ENCODE measurements at regions not wholly inside any gene's neighbourhood (a gene's known extent, or its start where the extent isn't known, plus 50 kb on each side); places are given as distances from the start of the nearest gene placed in this dataset.

DNA sequence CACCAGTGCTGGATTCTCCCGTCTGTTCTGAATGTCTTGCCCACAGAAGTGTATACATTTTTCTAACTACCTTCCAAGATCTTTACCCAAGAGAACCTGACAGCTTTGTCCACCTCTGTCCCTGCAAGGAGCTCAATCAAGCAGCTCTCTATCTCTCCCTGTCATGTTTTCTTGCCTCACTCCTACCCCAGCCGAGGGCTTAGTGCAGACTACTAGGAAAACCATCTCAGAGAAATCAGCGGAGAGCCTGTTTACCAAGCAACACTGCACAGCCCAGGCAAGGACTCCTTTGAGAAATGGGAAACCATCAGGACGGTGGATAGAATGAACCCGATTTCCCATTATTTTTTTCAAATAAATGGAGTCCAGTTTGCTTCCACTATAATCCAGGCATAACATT, 250.7 kb upstream of the JARID2 start:
- no peak overlapping the region for H3K4me3 ChIP-seq (ENCODE audit: low read depth, low read length)
- H3K9me3 ChIP-seq (ENCODE audit: control insufficient read depth, insufficient read depth, low read depth, low read length) = no peaks in the 10 kb centered on the region
- no peak overlapping the region for H3K27ac ChIP-seq (ENCODE audit: extremely low read depth, low read depth, low read length)
- TF ChIP-seq ZNF112 (tag by site-specific recombination; IDR thresholded peaks at IDR 0.05) (no peak), ZBTB48 (tag by site-specific recombination; IDR thresholded peaks at IDR 0.05) (no peak), ZNF121 (tag by site-specific recombination; IDR thresholded peaks at IDR 0.05) (no peak), ZNF670 (tag by site-specific recombination; IDR thresholded peaks at IDR 0.05; ENCODE audit: low read depth) (no peak), ZNF623 (tag by site-specific recombination; IDR thresholded peaks at IDR 0.05) (no peak), ZNF138 (tag by site-specific recombination; IDR thresholded peaks at IDR 0.05; ENCODE audit: borderline replicate concordance) (no peak), ZNF48 (tag by site-specific recombination; IDR thresholded peaks at IDR 0.05) (no peak), SP2 (tag by site-specific recombination; IDR thresholded peaks at IDR 0.05) (no peak), AEBP2 (tag by site-specific recombination; IDR thresholded peaks at IDR 0.05; ENCODE audit: borderline replicate concordance) (no peak), ZNF221 (tag by site-specific recombination; IDR thresholded peaks at IDR 0.05; ENCODE audit: borderline replicate concordance) (no peak), ZNF777 (tag by site-specific recombination; IDR thresholded peaks at IDR 0.05; ENCODE audit: borderline replicate concordance) (no peak), ZNF449 (tag by site-specific recombination; IDR thresholded peaks at IDR 0.05) (no peak)
- TF ChIP-seq, protein P1, sequence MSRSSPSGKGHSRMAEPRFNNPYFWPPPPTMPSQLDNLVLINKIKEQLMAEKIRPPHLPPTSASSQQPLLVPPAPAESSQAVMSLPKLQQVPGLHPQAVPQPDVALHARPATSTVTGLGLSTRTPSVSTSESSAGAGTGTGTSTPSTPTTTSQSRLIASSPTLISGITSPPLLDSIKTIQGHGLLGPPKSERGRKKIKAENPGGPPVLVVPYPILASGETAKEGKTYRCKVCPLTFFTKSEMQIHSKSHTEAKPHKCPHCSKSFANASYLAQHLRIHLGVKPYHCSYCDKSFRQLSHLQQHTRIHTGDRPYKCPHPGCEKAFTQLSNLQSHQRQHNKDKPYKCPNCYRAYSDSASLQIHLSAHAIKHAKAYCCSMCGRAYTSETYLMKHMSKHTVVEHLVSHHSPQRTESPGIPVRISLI (tag by site-specific recombination; IDR thresholded peaks at IDR 0.05) = no peak
- TF ChIP-seq, protein P2, sequence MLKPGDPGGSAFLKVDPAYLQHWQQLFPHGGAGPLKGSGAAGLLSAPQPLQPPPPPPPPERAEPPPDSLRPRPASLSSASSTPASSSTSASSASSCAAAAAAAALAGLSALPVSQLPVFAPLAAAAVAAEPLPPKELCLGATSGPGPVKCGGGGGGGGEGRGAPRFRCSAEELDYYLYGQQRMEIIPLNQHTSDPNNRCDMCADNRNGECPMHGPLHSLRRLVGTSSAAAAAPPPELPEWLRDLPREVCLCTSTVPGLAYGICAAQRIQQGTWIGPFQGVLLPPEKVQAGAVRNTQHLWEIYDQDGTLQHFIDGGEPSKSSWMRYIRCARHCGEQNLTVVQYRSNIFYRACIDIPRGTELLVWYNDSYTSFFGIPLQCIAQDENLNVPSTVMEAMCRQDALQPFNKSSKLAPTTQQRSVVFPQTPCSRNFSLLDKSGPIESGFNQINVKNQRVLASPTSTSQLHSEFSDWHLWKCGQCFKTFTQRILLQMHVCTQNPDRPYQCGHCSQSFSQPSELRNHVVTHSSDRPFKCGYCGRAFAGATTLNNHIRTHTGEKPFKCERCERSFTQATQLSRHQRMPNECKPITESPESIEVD (tag by site-specific recombination; IDR thresholded peaks at IDR 0.05) = no peak
- no peaks in the 10 kb centered on the region for H3K4me1 ChIP-seq (ENCODE audit: control insufficient read depth, insufficient read depth, low read length)
- ChIA-PET POLR2A (interaction anchor here (0.5 kb wide), 1 partner anchor 110 kb away, joined by 4 read pairs; no protein-coding TSS in a partner anchor), CTCF (no interaction called here)
- no peaks in the 10 kb centered on the region for H3K36me3 ChIP-seq (ENCODE audit: control insufficient read depth in 2 of 2, insufficient read depth in 1 of 2, low read length in 2 of 2)

- H3K36me3 ChIP-seq (ENCODE audit: control insufficient read depth in 2 of 2, insufficient read depth in 1 of 2, low read length in 2 of 2) = no peaks in the 10 kb centered on the region
- no peak overlapping the region for H3K27ac ChIP-seq (ENCODE audit: extremely low read depth, low read depth, low read length)
- no peaks in the 10 kb centered on the region for H3K4me1 ChIP-seq (ENCODE audit: control insufficient read depth, insufficient read depth, low read length)
- ChIA-PET POLR2A (no interaction called here), CTCF (no interaction called here)
- H3K4me3 ChIP-seq (ENCODE audit: low read depth, low read length) = no peak overlapping the region
- no peaks in the 10 kb centered on the region for H3K9me3 ChIP-seq (ENCODE audit: control insufficient read depth, insufficient read depth, low read depth, low read length)
- TF ChIP-seq ZNF121 (tag by site-specific recombination; IDR thresholded peaks at IDR 0.05) (peak; percentile 79), ZNF223 (tag by site-specific recombination; IDR thresholded peaks at IDR 0.05) (no peak), ZNF433 (tag by site-specific recombination; IDR thresholded peaks at IDR 0.05; ENCODE audit: low read depth) (no peak)
These were observed 249.8 kb upstream of the JARID2 start for GRCh38 chr6:14995966-14996602.

GRCh38 chr6:14996892-14997291, 249.0 kb upstream of the JARID2 start:
- CTCF ChIA-PET = no interaction called here

More at GRCh38 chr6:14996892-14997291, 249.0 kb upstream of the JARID2 start:
- Histone ChIP-seq H3K27ac (ENCODE audit: extremely low read depth, low read depth, low read length) (no peak overlapping the region), H3K36me3 (ENCODE audit: control insufficient read depth in 2 of 2, insufficient read depth in 1 of 2, low read length in 2 of 2) (no peaks in the 10 kb centered on the region), H3K4me1 (ENCODE audit: control insufficient read depth, insufficient read depth, low read length) (no peaks in the 10 kb centered on the region), H3K4me3 (ENCODE audit: low read depth, low read length) (no peak overlapping the region), H3K9me3 (ENCODE audit: control insufficient read depth, insufficient read depth, low read depth, low read length) (no peaks in the 10 kb centered on the region)
- TF ChIP-seq KLF8 (tag by site-specific recombination; IDR thresholded peaks at IDR 0.05) (no peak), ZNF169 (tag by site-specific recombination; IDR thresholded peaks at IDR 0.05) (no peak), ZNF660 (tag by site-specific recombination; IDR thresholded peaks at IDR 0.05) (no peak), ZNF18 (tag by site-specific recombination; IDR thresholded peaks at IDR 0.05) (no peak)
- TF ChIP-seq, protein P3, sequence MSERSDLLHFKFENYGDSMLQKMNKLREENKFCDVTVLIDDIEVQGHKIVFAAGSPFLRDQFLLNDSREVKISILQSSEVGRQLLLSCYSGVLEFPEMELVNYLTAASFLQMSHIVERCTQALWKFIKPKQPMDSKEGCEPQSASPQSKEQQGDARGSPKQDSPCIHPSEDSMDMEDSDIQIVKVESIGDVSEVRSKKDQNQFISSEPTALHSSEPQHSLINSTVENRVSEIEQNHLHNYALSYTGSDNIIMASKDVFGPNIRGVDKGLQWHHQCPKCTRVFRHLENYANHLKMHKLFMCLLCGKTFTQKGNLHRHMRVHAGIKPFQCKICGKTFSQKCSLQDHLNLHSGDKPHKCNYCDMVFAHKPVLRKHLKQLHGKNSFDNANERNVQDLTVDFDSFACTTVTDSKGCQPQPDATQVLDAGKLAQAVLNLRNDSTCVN (tag by site-specific recombination; optimal IDR thresholded peaks at IDR 0.05) = no peak
- POLR2A ChIA-PET = no interaction called here
